HepG2 (cell line): ENCODE measurements at regions not wholly inside any gene's neighbourhood (a gene's known extent, or its start where the extent isn't known, plus 50 kb on each side); places are given as distances from the start of the nearest gene placed in this dataset.

Experiments used
- ATF1 ChIP-seq: IDR thresholded peaks from 2 replicates; pipeline ENCODE4 v1.6.1; 2016; ENCODE audit warnings: mild to moderate bottlenecking, control low read depth
- CTCF ChIP-seq: sonication (generic); formaldehyde crosslinking; IDR thresholded peaks from 2 replicates; pipeline ENCODE4 v1.5.0; 2020; ENCODE audit warnings: mild to moderate bottlenecking, missing genetic modification reagents, moderate library complexity
- IKZF1 ChIP-seq: fragments of 450-650 bp; IDR thresholded peaks from 2 replicates; pipeline ENCODE4 v1.7.1; 2016
- JUNB ChIP-seq: sonication (generic); formaldehyde crosslinking; IDR thresholded peaks from 2 replicates; pipeline ENCODE4 v1.8.0; 2022; ENCODE audit warnings: missing genetic modification reagents, mild to moderate bottlenecking, borderline replicate concordance
- PHF20 ChIP-seq: sonication (generic); formaldehyde crosslinking; IDR thresholded peaks from 2 replicates; pipeline ENCODE4 v1.5.0; 2020; ENCODE audit warnings: mild to moderate bottlenecking, missing genetic modification reagents
- POLR2A ChIP-seq, 2 experiments: IDR thresholded peaks; 2 replicates each; pipeline ENCODE4 v1.6.1; 2011; ENCODE audit warnings: low read depth in 2 of 2, low read length in 2 of 2, mild to moderate bottlenecking in 1 of 2, moderate library complexity in 1 of 2; ENCODE audit not compliant: insufficient read depth in 1 of 2
- SIN3A ChIP-seq: IDR thresholded peaks from 2 replicates; pipeline ENCODE4 v1.6.1; 2011; ENCODE audit warnings: low read depth, mild to moderate bottlenecking, control low read depth, low read length, borderline replicate concordance
- SP1 ChIP-seq, 2 experiments: fragments of 450-650 bp in 1 of 2; sonication (generic) in 1 of 2; formaldehyde crosslinking in 1 of 2; IDR thresholded peaks; 2 replicates each; pipeline versions ENCODE4 v1.4.0 to v1.6.1; 2016 to 2020; ENCODE audit warnings: missing genetic modification reagents in 1 of 2
- TCF7L2 ChIP-seq: IDR thresholded peaks from 2 replicates; pipeline ENCODE4 v1.6.1; 2011; ENCODE audit warnings: mild to moderate bottlenecking, low read depth, low read length, moderate library complexity
- ZNF160 ChIP-seq: sonication (generic); formaldehyde crosslinking; IDR thresholded peaks from 2 replicates; pipeline ENCODE4 v1.8.0; 2022; ENCODE audit warnings: mild to moderate bottlenecking, inconsistent platforms, missing genetic modification reagents
- ZNF878 ChIP-seq: sonication (generic); formaldehyde crosslinking; IDR thresholded peaks from 2 replicates; pipeline ENCODE4 v1.8.1; 2023; ENCODE audit warnings: mild to moderate bottlenecking, missing genetic modification reagents, moderate library complexity

- no peak for TF ChIP-seq POLR2A (IDR thresholded peaks at IDR 0.05; ENCODE audit: insufficient read depth in 1 of 2, low read depth in 2 of 2, low read length in 2 of 2)
- no peak for TF ChIP-seq ZNF160 (CRISPR knock-in tag)
- no peak for TF ChIP-seq ZNF878
- TF ChIP-seq CTCF (CRISPR knock-in tag): no peak
- no peak for TF ChIP-seq SIN3A
- TF ChIP-seq SP1 (IDR thresholded peaks at IDR 0.05): no peak
- TF ChIP-seq SP1 (CRISPR knock-in tag; IDR thresholded peaks at IDR 0.05): no peak
- no peak for TF ChIP-seq TCF7L2
- TF ChIP-seq PHF20: no peak
- no peak for TF ChIP-seq IKZF1
- TF ChIP-seq ATF1 (CRISPR knock-in tag): no peak
- TF ChIP-seq JUNB (CRISPR knock-in tag): no peak
Measured at GRCh38 chr1:232194424-232194823, 435.5 kb downstream of the SIPA1L2 start.
